HG03280 (cell line): ENCODE measurements at regions not wholly inside any gene's neighbourhood (a gene's known extent, or its start where the extent isn't known, plus 50 kb on each side); places are given as distances from the start of the nearest gene placed in this dataset.
A peak's percentile ranks its signal among the peaks of the same experiment; 100 is the strongest.
"Not testable (repeated sequence)": the region's sequence is repeated elsewhere in the genome, so short reads cannot be mapped to it uniquely, and the experiment has no call there.

Experiments
- ATAC-seq: cut with Tn5 transposase; IDR thresholded peaks from one replicate; pipeline ENCODE4 v1.9.1; 2021; ENCODE audit warnings: mild to moderate bottlenecking, moderate library complexity; ENCODE audit not compliant: unreplicated experiment

DNA sequence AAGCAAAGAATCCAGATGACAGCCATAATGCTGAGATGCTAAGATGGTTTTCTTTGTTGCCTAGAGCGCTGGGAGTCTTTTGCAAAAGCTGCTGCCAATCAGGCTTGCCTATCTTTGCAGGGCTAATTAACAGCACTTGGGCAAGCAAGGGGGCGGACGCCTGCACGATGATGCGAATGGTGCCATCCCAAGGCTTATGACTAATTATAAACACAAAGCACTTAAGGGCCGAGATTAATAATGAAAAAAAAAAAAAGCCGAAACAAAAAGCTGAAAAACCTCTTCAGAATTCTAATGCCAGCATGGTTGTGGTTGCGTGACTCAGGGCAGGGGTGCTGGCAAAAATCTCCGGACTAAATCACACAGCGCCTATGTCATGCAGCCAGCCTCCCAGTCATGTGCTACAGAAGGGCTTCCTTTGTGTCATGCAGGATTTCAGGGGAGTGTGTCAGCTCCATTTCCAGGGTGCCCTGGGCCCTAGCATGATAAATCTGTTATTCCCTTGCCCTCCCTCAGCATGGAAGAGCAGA, 185.0 kb upstream of the ANKRD28 start:
- ATAC-seq, result no peak

DNA sequence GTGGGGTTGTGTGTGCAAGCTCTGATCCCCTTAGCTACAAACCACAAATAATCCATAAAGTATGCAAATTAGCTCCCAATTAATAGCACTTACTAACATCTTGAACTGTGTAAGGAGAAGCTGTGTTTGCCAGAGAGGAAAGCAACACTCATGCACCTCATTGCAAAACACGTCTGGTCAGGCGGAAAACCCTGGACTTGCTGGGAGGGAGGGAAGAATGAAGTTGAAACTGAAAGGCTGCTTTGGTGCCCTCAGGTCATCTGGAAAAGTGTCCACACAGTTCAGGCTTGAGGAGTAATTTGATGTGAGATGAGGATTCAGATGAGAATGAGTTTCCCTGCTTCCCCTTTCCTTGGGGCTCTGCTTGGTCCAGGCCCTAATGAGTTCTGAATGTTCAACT, 185.5 kb upstream of the ANKRD28 start:
- ATAC-seq, result no peak

GRCh38 chr3:15983693-15984092, 185.9 kb upstream of the ANKRD28 start:
- no peak for ATAC-seq

- no peak for ATAC-seq
These were observed 185.1 kb upstream of the GALNT15 start for GRCh38 chr3:15989419-15989818.

- not testable (repeated sequence) for ATAC-seq
These were observed 180.8 kb upstream of the GALNT15 start for GRCh38 chr3:15993660-15994059.

DNA sequence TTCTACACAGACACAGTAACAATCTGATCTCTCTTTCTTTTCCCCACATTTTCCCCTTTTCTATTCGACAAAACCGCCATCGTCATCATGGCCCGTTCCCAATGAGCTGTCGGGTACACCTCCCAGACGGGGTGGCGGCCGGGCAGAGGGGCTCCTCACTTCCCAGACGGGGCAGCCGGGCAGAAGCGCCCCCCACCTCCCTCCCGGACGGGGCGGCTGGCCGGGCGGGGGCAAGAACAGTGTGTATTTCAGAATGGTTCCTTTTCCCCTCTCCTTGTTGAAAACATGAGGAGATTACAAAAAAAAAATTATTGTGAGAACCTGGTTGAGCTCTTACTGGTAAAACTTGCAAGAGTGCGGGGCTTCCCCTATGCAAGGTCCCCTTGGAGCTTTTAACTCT, 178.0 kb upstream of the GALNT15 start:
- ATAC-seq, result not testable (repeated sequence)

GRCh38 chr3:15997274-15997943, 177.1 kb upstream of the GALNT15 start:
- peak; percentile 77 for ATAC-seq

DNA sequence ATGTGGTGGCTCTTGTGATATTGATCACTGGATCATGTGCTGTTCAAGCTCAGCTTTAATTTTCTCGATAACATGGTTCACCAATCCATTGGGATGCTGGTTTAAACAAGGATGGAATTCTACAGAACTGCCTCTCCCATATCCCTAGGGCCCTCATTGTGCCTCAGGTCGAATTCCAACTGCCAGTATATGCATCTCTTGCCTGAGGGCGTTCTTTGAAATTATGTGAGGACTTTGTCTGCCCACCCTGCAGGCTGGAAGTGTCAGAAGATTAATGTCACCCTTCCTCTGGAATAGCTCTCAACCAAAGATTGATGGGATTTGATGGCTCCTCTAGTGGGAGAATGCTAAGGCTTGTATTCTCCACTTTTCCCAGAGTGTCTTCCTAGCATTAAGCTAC, 175.6 kb upstream of the GALNT15 start:
- ATAC-seq, result no peak

DNA sequence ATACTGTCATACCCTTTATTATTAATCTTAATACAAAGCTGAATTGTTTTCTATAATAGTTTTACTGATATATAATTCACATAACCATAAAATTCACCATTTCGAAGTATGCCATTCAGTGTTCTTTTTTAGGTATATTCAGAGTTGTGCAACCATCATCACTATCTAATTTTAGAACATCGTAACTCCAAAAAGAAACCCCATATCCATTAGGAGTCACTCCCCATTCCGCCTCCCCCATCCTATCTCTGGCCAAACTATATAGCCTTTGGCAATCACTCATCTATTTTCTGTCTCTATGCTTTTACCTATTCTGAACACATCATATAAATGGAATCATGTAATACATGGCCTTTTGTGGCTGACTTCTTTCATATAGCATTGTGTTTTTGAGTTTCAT, 169.7 kb upstream of the GALNT15 start:
- no peak for ATAC-seq

DNA sequence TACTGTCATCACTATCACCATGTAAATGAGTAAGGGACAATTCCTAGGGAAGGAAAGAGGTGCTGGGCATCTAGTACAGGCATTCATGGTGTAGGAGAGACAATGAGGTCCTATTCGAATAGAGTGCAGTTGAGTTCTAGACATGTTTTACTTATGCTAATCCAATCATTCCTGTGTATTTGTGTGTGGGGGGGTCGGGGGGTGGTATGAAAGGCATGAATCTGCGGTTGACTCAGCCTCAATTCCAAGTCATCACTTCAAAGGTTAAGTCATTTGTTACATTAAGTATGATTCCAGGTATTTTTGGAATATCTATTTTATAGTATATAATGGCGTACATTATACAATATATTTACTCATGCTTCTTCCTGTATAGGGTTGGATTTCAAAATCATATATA, 163.1 kb upstream of the GALNT15 start:
- no peak for ATAC-seq

GRCh38 chr3:16012086-16012485, 162.4 kb upstream of the GALNT15 start:
- no peak for ATAC-seq

GRCh38 chr3:16013568-16013967, 160.9 kb upstream of the GALNT15 start:
- ATAC-seq, result no peak

DNA sequence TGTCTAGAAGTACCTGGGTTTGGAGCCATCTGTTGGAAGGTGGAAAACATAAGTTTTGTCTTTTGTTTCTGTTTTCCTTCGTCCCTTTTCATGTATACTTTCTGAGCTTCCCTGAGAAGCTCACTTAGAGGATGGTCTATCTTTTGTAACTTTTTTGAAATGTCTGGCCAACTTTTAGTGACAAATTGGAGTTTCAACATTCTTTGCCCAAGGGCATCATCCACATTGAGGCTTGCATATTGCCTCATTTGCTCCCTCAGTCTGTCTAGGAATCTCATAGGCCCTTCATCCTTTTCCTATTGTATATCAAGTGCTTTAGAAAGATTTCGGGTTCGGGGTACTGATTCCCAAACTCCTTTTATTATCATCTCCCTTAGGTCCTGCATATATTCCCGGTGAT, 152.7 kb upstream of the GALNT15 start:
- not testable (repeated sequence) for ATAC-seq

DNA sequence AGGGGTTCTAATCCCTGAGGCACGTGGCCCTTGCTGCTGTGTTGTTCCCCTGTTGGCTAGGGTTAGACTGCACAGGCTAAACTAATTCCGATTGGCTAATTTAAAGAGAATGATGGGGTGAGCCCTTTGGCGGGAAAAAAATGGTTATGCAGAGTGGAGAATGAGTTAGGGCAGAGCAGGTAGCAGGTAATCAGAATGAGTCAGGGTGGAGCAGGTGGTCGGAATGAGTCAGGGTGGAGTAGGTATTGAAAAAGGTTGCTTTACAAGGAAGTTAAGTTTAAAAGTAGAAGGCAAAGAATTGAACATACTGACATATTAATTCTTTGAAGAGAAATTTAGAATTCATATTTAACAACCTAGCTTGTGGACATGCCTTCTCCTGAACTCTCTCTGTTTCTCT, 150.6 kb upstream of the GALNT15 start:
- not testable (repeated sequence) for ATAC-seq

GRCh38 chr3:16024548-16024947, 149.9 kb upstream of the GALNT15 start:
- ATAC-seq, result no peak

DNA sequence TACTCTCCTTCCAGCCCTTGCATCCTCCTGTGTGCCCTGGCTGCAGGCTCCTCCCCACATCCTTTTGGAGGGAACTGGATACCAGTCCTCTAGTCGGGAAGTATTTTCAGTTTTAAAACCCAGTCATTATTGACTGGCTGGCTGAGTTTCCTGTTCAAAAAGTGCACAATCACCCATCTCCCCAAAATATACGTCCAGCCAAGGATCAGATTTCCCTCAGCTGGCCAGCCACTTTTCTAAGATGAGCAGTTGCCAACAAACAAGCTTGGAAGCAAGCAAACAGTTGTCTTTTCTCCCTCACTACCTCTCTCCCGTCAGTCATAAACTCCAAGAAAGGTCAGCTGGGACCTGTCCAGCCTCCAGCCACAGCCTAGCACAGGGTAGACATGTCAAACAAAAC, 147.7 kb upstream of the GALNT15 start:
- ATAC-seq, result no peak

DNA sequence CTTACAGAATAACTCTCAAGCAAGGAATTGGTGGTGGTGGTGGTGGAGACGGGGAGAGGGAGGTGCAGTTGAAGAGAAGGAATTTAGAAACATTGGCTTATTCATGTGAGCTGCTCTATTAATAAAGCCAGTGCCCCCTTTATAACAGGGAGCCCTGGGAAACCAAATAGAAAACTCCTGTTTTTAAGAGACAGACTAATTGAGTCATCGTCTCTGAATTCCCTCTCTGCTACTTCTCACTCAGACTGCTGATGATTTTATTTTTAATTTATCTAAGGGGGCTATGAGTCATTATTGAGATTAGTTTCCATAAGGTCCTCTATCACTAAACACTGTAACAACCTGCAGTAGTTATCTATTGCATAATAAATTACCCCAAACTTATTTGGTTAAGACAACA, 145.9 kb upstream of the GALNT15 start:
- ATAC-seq, result no peak

- no peak for ATAC-seq
These were observed 144.1 kb upstream of the GALNT15 start for GRCh38 chr3:16030342-16030741.

DNA sequence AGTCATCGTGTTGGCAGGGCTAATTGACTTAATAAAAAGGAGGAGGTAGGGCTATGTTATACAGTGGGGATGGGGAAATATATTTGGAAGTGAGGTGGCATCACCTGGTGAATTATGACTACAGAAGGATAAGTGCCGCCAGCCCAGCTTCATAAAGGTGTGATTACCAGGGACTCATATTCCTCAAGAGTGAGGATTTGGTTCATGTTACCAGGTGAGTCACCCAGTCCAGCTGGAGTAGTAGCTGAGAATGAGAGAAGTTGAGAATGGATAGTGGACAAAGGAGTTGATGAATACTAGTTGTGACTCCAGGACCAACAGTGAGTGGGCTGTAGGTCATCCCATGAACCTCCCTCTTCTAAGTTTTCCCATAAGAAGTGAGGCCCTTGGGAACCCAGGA, 143.0 kb upstream of the GALNT15 start:
- no peak for ATAC-seq

DNA sequence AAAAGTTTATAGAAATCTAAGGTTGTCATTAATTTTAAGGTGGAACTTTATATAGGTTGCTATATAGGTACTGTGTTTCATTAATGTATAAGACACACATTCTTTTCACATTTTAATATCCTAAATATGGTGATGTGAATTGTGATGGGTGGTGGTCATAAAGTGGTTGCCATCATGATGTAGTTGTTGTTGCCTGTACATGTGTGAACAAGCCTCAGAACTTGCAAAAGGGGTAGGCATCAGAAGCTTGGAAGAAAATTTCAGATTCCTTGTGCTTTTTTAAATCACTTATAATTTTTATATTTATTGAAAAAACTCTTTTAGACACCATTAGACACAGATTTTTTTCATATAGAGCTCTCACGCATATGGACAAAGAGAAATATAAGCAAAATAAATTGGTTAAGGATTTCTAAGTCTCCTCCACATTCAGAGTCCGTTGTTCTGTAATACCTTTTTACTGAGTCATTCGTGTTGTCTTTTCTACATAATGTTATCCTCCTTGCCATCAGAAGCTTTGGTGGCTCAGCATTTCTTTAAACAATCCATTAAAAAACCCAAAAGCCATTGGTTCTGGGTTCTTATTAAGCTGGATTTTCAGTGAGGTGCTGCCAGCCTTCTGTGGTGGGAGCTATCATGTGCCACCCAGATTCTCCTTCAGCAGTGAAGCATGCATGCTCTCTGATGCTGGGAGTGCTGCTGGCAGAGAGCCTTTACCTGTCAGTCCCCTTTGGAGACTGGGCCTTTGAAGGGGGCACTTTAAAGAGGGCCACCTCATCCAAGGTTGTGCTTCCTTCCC, 140.4 kb upstream of the GALNT15 start:
- no peak for ATAC-seq

GRCh38 chr3:16040991-16041390, 133.5 kb upstream of the GALNT15 start:
- no peak for ATAC-seq
